ENCODE measurements at regions not wholly inside any gene's neighbourhood (a gene's known extent, or its start where the extent isn't known, plus 50 kb on each side); places are given as distances from the start of the nearest gene placed in this dataset.
A peak's percentile ranks its signal among the peaks of the same experiment; 100 is the strongest.

DNA sequence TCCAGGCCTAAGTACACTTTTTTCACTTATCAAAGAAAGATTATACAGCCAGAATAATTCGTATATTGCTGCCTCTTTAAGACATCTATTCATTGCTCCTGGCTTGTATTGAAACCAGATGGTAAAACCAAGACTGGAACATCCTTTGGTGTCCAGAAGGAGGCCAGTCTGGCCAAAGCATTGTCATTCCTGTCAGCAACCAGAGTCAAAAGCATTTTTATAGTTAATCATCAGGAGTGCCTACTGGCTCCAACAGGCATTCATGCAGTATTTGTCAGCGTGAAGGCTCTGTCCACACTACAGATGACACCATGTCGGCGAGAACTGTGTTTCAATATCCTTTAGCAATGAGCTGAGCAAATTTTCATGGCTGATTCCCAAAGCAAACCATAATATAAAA lies 118.0 kb upstream of the G2E3 start:
- no peaks in the 10 kb centered on the region for H4K20me1 ChIP-seq (ENCODE audit: insufficient read depth)
- in situ Hi-C loops (cut with MboI) = no loop called here
- TF ChIP-seq EZH2 (IDR thresholded peaks at IDR 0.05; ENCODE audit: insufficient read depth, poor library complexity, severe bottlenecking) (no peak), EZH2phosphoT487 (IDR thresholded peaks at IDR 0.05; ENCODE audit: insufficient read depth, low read depth) (no peak)
- H3K27me3 ChIP-seq (replicated peaks; ENCODE audit: insufficient read depth) = peaks cover 21% of the 10 kb centered on the region; the same call in 1 of the 2 replicates
- peak overlapping the region; percentile 27 for H3K4me2 ChIP-seq (ENCODE audit: unreplicated experiment)
- H3K4me3 ChIP-seq = 0 out of 2 replicates have a peak overlapping the region, but pooled peaks have one; percentile 1
- DNase-seq = peak; percentile 71
- H3F3A ChIP-seq (ENCODE audit: insufficient read depth) = no peaks in the 10 kb centered on the region
- no peaks in the 10 kb centered on the region for H3K9me3 ChIP-seq (ENCODE audit: low read depth)
- no peaks in the 10 kb centered on the region for H3K79me2 ChIP-seq (ENCODE audit: insufficient read depth)
- no peaks in the 10 kb centered on the region for H3K9me2 ChIP-seq (ENCODE audit: insufficient read depth)
- H3K4me1 ChIP-seq (ENCODE audit: insufficient read depth) = peaks cover 13% of the 10 kb centered on the region
- no peak overlapping the region for H2AFZ ChIP-seq
- WGBS, 2 experiments (ENCODE audit: low coverage in 1 of 2, low lambda C conversion rate in 2 of 2, missing lambda C conversion rate in 2 of 2) = 1 to 4% methylated on average over 4 of the region's 4 CpGs
- no peak overlapping the region for H3K27ac ChIP-seq
- H3K36me3 ChIP-seq (ENCODE audit: low read depth) = no peaks in the 10 kb centered on the region
- no peak overlapping the region for H3K9ac ChIP-seq

DNA sequence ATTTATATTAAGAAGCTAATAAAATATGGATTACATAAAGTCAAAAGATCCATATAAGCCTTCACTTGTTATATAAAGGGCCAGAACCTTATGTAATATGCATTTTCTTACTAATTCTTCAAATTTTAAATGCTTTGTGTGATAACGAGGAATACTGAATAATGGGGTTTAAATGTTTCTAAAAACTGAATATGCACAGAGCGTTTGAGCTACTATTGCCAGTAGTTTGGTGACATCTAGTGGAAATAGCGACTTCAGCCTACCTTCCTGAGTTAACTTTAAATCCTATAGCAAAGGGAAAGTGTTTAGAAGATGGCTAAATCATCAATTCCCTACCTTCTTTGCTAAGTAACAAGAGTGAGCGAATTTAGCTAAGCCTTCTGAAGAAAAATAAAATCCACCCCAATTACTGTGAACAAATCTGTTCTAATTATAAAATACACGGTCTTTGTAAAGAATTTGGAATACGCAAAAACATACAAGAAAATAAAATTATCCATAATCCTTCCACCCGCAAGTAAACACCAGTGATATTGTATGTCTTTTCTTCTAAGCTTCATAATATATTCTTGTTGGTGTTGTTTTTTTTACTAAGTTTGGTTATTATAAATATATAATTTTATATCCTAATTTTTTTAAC lies 115.5 kb upstream of the G2E3 start:
- Histone ChIP-seq H3K9ac (no peak overlapping the region), H4K20me1 (ENCODE audit: insufficient read depth) (no peaks in the 10 kb centered on the region), H3K27me3 (replicated peaks; ENCODE audit: insufficient read depth) (peaks cover 21% of the 10 kb centered on the region), H3F3A (ENCODE audit: insufficient read depth) (no peaks in the 10 kb centered on the region), H3K79me2 (ENCODE audit: insufficient read depth) (no peaks in the 10 kb centered on the region), H2AFZ (no peak overlapping the region), H3K4me2 (ENCODE audit: unreplicated experiment) (no peak overlapping the region), H3K4me1 (ENCODE audit: insufficient read depth) (peaks cover 13% of the 10 kb centered on the region), H3K4me3 (no peak overlapping the region), H3K9me2 (ENCODE audit: insufficient read depth) (no peaks in the 10 kb centered on the region), H3K36me3 (ENCODE audit: low read depth) (no peaks in the 10 kb centered on the region), H3K27ac (no peak overlapping the region), H3K9me3 (ENCODE audit: low read depth) (no peaks in the 10 kb centered on the region)
- 25 to 26% methylated on average over 7 of the region's 7 CpGs for WGBS, 2 experiments (ENCODE audit: low coverage in 1 of 2, low lambda C conversion rate in 2 of 2, missing lambda C conversion rate in 2 of 2)
- TF ChIP-seq EZH2phosphoT487 (IDR thresholded peaks at IDR 0.05; ENCODE audit: insufficient read depth, low read depth) (no peak), EZH2 (IDR thresholded peaks at IDR 0.05; ENCODE audit: insufficient read depth, poor library complexity, severe bottlenecking) (no peak)
- peak; percentile 64 for DNase-seq
- in situ Hi-C loops (cut with MboI) = no loop called here

DNA sequence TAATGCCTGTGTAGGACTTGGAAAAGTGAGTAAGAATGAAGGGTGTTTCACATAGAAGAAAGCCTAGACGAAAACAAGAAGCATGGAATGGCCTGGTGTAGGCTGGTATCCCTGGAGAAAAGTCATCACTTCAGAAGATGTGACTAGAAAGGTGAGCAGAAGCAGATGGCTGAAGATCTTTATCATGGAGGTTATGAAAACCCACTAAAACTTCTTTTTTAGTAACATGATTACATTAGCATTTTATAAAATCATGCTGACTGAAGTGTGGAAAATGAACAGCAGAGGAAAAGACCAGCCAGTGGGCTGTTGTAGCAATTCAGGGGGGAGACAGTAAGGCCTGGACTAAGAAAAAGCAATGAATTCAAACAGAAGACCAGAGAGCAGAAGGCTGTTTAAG lies 114.5 kb upstream of the G2E3 start:
- no peaks in the 10 kb centered on the region for H3K9me2 ChIP-seq (ENCODE audit: insufficient read depth)
- H3K4me3 ChIP-seq = no peak overlapping the region
- H3K9ac ChIP-seq = no peak overlapping the region
- DNase-seq = no peak
- TF ChIP-seq EZH2phosphoT487 (IDR thresholded peaks at IDR 0.05; ENCODE audit: insufficient read depth, low read depth) (no peak), EZH2 (IDR thresholded peaks at IDR 0.05; ENCODE audit: insufficient read depth, poor library complexity, severe bottlenecking) (no peak)
- no peak overlapping the region for H3K4me2 ChIP-seq (ENCODE audit: unreplicated experiment)
- H4K20me1 ChIP-seq (ENCODE audit: insufficient read depth) = no peaks in the 10 kb centered on the region
- no peak overlapping the region for H3K27ac ChIP-seq
- H3K79me2 ChIP-seq (ENCODE audit: insufficient read depth) = no peaks in the 10 kb centered on the region
- H3K4me1 ChIP-seq (ENCODE audit: insufficient read depth) = peaks cover 13% of the 10 kb centered on the region
- peaks cover 21% of the 10 kb centered on the region for H3K27me3 ChIP-seq (replicated peaks; ENCODE audit: insufficient read depth)
- no peaks in the 10 kb centered on the region for H3K36me3 ChIP-seq (ENCODE audit: low read depth)
- no peaks in the 10 kb centered on the region for H3F3A ChIP-seq (ENCODE audit: insufficient read depth)
- in situ Hi-C loops (cut with MboI) = no loop called here
- no peaks in the 10 kb centered on the region for H3K9me3 ChIP-seq (ENCODE audit: low read depth)
- no peak overlapping the region for H2AFZ ChIP-seq
- WGBS, 2 experiments (ENCODE audit: low coverage in 1 of 2, low lambda C conversion rate in 2 of 2, missing lambda C conversion rate in 2 of 2) = 46 to 52% methylated on average over 1 of the region's 1 CpG

DNA sequence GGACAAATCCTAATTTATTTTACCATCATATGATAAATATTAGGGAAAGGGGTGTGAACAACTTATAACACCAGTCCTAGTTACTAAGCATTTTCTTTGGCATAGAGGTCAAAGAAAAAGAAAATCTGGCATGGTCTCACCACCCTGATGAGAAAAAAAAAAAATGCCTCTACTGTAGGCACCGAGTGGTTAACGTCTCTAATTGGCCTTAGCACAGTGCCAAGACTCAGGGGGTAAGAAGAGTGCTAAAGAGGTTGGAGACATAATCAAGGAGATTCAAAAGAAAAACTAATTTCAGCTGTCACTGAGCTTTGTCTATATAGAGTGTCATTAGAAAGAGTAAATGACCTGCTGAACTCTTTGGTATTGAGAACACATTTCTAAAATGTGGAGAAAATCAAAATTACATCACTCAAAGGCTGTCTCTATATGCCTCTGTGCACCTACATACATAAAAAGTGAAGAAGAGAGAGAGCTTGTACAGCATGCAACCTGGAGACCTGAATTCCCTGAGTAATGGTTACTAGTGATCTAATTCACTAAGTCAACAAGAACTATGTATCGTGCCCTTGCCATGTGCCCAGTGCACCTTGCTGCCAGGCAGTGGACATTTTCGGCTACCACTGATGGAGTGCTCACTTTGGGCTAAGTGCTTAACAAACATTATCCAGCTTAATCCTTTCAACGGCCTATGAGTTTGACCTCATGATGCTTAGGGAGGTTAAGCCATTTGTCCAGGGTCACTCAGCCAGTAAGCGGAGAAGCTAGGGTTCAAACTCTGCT lies 113.8 kb upstream of the G2E3 start:
- Histone ChIP-seq H3K27me3 (replicated peaks; ENCODE audit: insufficient read depth) (peaks cover 21% of the 10 kb centered on the region), H3K4me3 (no peak overlapping the region), H4K20me1 (ENCODE audit: insufficient read depth) (no peaks in the 10 kb centered on the region), H2AFZ (no peak overlapping the region), H3K36me3 (ENCODE audit: low read depth) (no peaks in the 10 kb centered on the region), H3K4me1 (ENCODE audit: insufficient read depth) (peaks cover 13% of the 10 kb centered on the region), H3K9me2 (ENCODE audit: insufficient read depth) (no peaks in the 10 kb centered on the region), H3K9me3 (ENCODE audit: low read depth) (no peaks in the 10 kb centered on the region), H3F3A (ENCODE audit: insufficient read depth) (no peaks in the 10 kb centered on the region), H3K9ac (no peak overlapping the region), H3K27ac (no peak overlapping the region), H3K79me2 (ENCODE audit: insufficient read depth) (no peaks in the 10 kb centered on the region), H3K4me2 (ENCODE audit: unreplicated experiment) (no peak overlapping the region)
- WGBS, 2 experiments (ENCODE audit: low coverage in 1 of 2, low lambda C conversion rate in 2 of 2, missing lambda C conversion rate in 2 of 2) = 49 to 51% methylated on average over 6 of the region's 6 CpGs
- TF ChIP-seq EZH2phosphoT487 (IDR thresholded peaks at IDR 0.05; ENCODE audit: insufficient read depth, low read depth) (no peak), EZH2 (IDR thresholded peaks at IDR 0.05; ENCODE audit: insufficient read depth, poor library complexity, severe bottlenecking) (no peak)
- no peak for DNase-seq
- in situ Hi-C loops (cut with MboI) = no loop called here

Data from GM23248 (cell line).